ENCODE measurements at regions not wholly inside any gene's neighbourhood (a gene's known extent, or its start where the extent isn't known, plus 50 kb on each side); places are given as distances from the start of the nearest gene placed in this dataset.

GRCh38 chr4:181661090-181661489, 582.1 kb upstream of the TENM3 start:
- no peak for TF ChIP-seq CTCF (IDR thresholded peaks at IDR 0.05 in 2 of 3, conservative IDR thresholded peaks at IDR 0.05 in 1 of 3; ENCODE audit: borderline replicate concordance in 1 of 3, insufficient read depth in 1 of 3, low read depth in 2 of 3, low read length in 2 of 3)
- TF ChIP-seq POLR2A (IDR thresholded peaks at IDR 0.05; ENCODE audit: borderline replicate concordance, extremely low read depth, insufficient read depth, insufficient read length), result no peak
- TF ChIP-seq, protein P1, sequence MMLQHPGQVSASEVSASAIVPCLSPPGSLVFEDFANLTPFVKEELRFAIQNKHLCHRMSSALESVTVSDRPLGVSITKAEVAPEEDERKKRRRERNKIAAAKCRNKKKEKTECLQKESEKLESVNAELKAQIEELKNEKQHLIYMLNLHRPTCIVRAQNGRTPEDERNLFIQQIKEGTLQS (IDR thresholded peaks at IDR 0.05), result no peak

All from HCT116 (cell line).